RPMI7951 (cell line): ENCODE measurements at regions not wholly inside any gene's neighbourhood (a gene's known extent, or its start where the extent isn't known, plus 50 kb on each side); places are given as distances from the start of the nearest gene placed in this dataset.

Source experiments
- DNase-seq: peaks from one replicate; pipeline ENCODE4 v3.0.0-alpha.2; 2012; ENCODE audit warnings: low read depth

DNA sequence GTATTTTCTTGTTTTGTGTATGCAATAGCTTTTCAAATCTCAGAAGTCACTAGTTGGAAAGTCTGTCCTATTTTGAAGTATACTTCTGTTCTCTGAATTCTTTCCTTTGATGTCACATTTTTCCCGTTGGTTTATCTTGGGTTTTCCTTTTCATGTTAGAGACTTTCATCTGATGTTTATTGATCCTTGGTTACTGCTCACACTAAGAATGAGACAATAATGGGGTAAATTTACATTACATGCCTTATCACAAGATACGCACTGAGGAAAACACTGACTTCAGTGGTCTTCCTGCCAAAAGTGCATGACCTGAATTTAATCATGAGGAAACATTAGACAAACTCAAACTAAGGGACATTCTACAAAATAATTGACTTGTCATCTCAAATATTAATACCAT is 63.5 kb upstream of the C1GALT1 start:
- no peak for DNase-seq

DNA sequence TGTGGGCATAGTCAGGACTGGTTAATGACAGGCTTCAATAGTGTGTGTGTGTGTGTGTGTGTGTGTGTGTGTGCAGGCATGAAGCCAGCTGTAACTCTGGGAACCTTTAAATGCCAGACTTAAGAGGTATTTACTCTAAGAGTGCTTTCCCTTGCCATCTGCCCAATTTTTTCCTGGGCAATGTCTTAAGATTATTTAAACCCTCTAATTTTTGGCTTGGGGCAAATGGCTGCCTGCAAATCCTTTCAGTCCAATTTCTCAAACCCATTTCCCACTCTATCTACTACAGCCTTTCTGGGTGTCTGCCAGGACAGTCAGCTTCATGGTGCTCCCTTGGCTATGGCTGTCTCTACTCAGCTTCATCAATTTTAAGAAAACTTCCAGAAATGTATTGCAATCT is 62.6 kb upstream of the C1GALT1 start:
- no peak for DNase-seq

DNA sequence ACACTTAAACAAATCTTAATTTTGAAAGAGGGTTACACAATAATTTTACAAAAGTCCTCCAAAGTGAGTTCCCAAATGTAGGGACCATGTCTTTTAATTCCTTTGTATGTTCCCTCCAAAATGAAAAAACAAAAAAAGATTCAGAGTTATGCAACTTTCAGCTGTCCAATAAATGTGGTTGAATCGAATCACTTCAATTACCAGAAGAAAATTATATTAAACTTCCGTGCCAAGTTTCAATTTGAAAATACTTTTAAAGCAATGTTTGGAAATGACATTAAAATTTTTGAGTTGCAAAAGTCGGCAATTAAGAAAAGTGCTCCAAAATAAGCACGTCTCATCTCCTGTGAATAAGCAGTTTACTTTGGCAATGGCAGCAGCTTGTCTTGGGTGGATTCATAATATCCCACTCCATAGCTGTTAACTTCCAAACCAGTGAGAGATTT is 60.3 kb upstream of the C1GALT1 start:
- DNase-seq = peak; percentile 4

DNA sequence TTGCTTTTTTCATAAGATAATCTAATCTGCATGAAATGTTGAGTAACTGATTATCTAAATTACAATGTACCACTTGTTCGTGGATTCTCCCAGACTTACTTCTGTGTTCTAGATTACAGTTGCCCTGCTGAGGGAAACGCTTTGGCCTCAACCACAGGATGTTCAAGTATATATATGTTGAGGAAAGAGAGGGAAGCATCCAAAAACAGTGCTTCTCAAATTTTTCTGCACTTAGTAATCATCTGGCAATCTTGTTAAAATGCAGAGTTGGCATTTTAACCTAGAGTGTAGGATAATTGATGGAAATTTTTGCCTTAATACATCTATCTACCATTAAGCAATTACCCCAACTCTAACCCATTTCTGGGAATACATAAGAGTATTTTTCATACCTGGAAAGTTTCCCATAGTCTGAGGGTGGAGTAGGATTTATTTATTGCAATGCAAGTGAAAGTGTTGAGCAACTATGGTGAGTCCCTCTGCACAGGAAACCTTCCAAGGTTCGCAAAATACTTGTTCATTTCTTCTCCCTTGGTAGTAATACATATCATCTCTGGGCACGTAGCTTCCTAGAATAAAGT is 59.6 kb upstream of the C1GALT1 start:
- peak; percentile 57 for DNase-seq

DNA sequence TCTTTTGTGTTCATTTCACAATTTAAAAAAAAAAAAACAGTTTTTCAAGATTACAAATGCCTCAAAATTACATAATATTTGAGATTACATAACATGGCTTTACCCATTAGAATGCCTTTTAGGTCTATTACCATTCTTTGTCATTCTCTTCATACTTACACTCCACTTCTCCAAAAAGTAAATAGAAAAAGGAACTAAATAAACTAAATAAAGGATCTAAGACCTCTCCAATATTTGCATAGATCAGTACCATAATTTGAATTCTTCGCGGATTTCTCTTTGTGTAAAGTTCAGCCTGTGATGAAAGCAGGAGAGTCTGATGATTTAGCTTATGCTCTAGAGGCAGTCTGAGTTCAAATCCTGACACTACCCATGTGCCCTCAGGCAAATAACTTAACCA is 56.4 kb upstream of the C1GALT1 start:
- DNase-seq = no peak

DNA sequence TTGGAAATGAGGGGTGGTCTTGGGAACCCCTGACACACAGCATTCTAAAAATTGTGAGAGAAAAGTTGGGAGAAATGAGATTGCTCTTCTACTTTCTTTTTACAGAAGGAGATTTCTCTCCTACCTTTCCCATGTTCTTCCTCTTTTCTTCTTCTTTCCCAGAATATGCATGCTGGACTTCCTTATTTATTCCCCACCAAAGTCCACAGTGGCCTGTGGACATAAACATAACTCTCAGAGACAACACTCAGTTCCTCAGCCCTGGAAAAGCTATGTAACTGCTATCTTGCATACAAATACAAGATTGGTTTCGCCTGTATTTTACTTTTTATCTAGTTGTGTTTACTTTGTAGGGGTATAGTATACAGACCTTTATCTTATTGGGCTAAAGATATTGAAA is 54.6 kb upstream of the C1GALT1 start:
- DNase-seq = no peak

DNA sequence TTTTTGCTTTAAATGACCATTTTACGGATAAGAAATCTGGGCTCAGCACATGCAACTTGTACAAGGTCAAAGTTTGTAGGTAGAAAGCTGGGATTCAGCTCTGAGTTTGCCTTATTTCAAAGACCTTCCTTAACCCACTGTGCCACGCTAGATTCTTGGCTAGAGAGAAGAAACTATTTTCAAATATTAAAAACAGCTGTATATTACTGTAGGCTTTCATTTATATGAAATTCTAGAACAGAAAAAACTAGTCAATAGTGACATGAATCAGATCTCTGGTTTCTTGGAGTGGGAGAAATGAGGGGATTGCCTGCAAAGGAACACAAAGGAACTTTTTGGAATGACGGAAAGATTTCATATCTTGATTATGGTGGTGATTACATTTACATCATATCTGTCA is 53.0 kb upstream of the C1GALT1 start:
- DNase-seq = no peak

DNA sequence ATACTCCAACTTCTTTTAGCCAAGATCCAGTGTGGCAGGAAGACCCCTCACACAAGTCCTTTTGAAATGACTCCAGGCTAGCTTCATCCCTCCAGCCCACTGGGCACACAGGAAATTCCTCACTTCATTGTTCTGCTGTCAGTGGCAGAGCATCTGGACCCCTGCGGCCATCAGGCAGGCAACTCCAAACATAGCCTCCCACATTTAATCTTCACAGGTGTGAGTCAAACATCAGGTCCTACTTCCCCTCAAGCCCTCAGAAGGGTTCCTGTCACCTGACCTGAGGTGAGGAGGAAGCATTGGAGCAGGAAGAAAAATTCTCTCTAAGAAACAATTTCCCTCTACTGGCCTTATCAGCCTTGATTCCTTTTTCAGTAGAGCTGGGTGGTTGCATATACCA is 51.1 kb upstream of the C1GALT1 start:
- no peak for DNase-seq
